DOHH2 (cell line): ENCODE measurements at regions not wholly inside any gene's neighbourhood (a gene's known extent, or its start where the extent isn't known, plus 50 kb on each side); places are given as distances from the start of the nearest gene placed in this dataset.
A peak's percentile ranks its signal among the peaks of the same experiment; 100 is the strongest.

Source experiments
- H3F3A ChIP-seq: fragments of 200-600 bp; sonication (generic), shearing (Covaris generic); 2 replicates; pipeline ENCODE4 v1.6.0; 2016; ENCODE audit warnings: antibody characterized with exemption, mild to moderate bottlenecking; ENCODE audit not compliant: control insufficient read depth, insufficient read depth
- H3K27ac ChIP-seq: fragments of 200-600 bp; sonication (generic); 2 replicates; pipeline ENCODE4 v1.5.1; 2014; ENCODE audit warnings: low read depth, mild to moderate bottlenecking, low read length, moderate library complexity
- H3K27me3 ChIP-seq: fragments of 200-600 bp; sonication (generic); 2 replicates; pipeline ENCODE4 v1.6.1; 2014; ENCODE audit warnings: mild to moderate bottlenecking, low read length, mixed read lengths; ENCODE audit not compliant: control insufficient read depth
- H3K36me3 ChIP-seq: fragments of 200-600 bp; sonication (generic); 2 replicates; pipeline ENCODE4 v1.6.1; 2014; ENCODE audit warnings: mild to moderate bottlenecking, low read length, moderate library complexity, mixed read lengths; ENCODE audit not compliant: control insufficient read depth
- H3K4me1 ChIP-seq: fragments of 200-600 bp; sonication (generic); 2 replicates; pipeline ENCODE4 v1.6.1; 2014; ENCODE audit warnings: mild to moderate bottlenecking, low read length, mixed read lengths; ENCODE audit not compliant: control insufficient read depth
- H3K4me2 ChIP-seq: fragments of 200-600 bp; sonication (generic); 2 replicates; pipeline ENCODE4 v1.6.0; 2014; ENCODE audit warnings: mild to moderate bottlenecking, low read length, moderate library complexity
- H3K4me3 ChIP-seq: fragments of 200-600 bp; sonication (generic); 2 replicates; pipeline ENCODE4 v1.5.1; 2014; ENCODE audit warnings: mild to moderate bottlenecking, low read length, mixed read lengths
- H3K79me2 ChIP-seq: fragments of 200-600 bp; sonication (generic); 2 replicates; pipeline ENCODE4 v1.6.1; 2014; ENCODE audit warnings: mild to moderate bottlenecking, low read length, mixed read lengths; ENCODE audit not compliant: control insufficient read depth
- H3K9me2 ChIP-seq: fragments of 200-600 bp; sonication (generic); replicated peaks from 2 replicates; pipeline ENCODE4 v1.6.1; 2014; ENCODE audit warnings: mild to moderate bottlenecking, low read length, mixed read lengths; ENCODE audit not compliant: control insufficient read depth
- H3K9me3 ChIP-seq: fragments of 200-600 bp; sonication (generic); 2 replicates; pipeline ENCODE4 v1.6.1; 2014; ENCODE audit warnings: antibody characterized with exemption, low read length, mixed read lengths; ENCODE audit not compliant: control insufficient read depth, insufficient read depth
- H4K20me1 ChIP-seq: fragments of 200-600 bp; sonication (generic); 2 replicates; pipeline ENCODE4 v1.6.0; 2014; ENCODE audit warnings: low read depth, mild to moderate bottlenecking, antibody characterized with exemption, low read length, moderate library complexity; ENCODE audit not compliant: control insufficient read depth, insufficient read depth
- EZH2phosphoT487 ChIP-seq: fragments of 200-600 bp; sonication (generic); IDR thresholded peaks from 2 replicates; pipeline ENCODE4 v1.6.1; 2017; ENCODE audit warnings: borderline replicate concordance, mild to moderate bottlenecking, antibody characterized with exemption, low read length, moderate library complexity, mixed read lengths
- TF ChIP-seq, protein P1 (sequence below): fragments of 200-600 bp; sonication (generic); IDR thresholded peaks from one replicate; pipeline ENCODE4 v1.5.1; 2014; ENCODE audit warnings: antibody characterized with exemption, mild to moderate bottlenecking, low read depth, low read length; ENCODE audit not compliant: poor library complexity, severe bottlenecking

DNA sequence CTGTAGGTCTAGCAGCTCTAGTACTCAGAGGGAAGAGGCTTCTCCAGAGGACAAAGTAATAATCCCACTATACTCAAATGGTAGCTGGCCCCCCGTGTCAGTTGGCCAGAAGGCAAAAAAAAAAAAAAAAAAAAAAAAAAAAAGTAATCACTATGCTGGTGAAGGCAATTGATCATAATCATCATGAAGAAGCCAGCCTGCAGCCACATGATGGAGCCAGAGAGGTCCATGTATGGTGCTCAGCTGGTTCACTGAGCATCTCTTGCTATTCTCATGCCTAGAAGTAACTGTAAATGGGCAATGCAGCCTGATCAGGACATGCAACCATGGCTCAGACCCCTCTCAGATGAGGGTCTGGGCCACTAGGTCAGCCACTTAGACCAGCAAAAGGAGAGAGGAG, 378.8 kb downstream of the MED13L start:
- H3K4me3 ChIP-seq, result no peak overlapping the region
- no peaks in the 10 kb centered on the region for H3K4me1 ChIP-seq
- peaks cover 5% of the 10 kb centered on the region for H3K27me3 ChIP-seq
- no peak overlapping the region for H3K4me2 ChIP-seq
- H4K20me1 ChIP-seq, result no peaks in the 10 kb centered on the region
- no peak overlapping the region for H3K27ac ChIP-seq
- no peaks in the 10 kb centered on the region for H3K79me2 ChIP-seq
- no peaks in the 10 kb centered on the region for H3K36me3 ChIP-seq
- H3K9me3 ChIP-seq, result no peaks in the 10 kb centered on the region
- no peaks in the 10 kb centered on the region for H3K9me2 ChIP-seq
- H3F3A ChIP-seq, result no peaks in the 10 kb centered on the region
- no peak for TF ChIP-seq EZH2phosphoT487
- TF ChIP-seq, protein P1, sequence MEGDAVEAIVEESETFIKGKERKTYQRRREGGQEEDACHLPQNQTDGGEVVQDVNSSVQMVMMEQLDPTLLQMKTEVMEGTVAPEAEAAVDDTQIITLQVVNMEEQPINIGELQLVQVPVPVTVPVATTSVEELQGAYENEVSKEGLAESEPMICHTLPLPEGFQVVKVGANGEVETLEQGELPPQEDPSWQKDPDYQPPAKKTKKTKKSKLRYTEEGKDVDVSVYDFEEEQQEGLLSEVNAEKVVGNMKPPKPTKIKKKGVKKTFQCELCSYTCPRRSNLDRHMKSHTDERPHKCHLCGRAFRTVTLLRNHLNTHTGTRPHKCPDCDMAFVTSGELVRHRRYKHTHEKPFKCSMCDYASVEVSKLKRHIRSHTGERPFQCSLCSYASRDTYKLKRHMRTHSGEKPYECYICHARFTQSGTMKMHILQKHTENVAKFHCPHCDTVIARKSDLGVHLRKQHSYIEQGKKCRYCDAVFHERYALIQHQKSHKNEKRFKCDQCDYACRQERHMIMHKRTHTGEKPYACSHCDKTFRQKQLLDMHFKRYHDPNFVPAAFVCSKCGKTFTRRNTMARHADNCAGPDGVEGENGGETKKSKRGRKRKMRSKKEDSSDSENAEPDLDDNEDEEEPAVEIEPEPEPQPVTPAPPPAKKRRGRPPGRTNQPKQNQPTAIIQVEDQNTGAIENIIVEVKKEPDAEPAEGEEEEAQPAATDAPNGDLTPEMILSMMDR, result no peak

GRCh38 chr12:115897729-115898128, 379.8 kb downstream of the MED13L start:
- Histone ChIP-seq H3K9me2 (no peaks in the 10 kb centered on the region), H4K20me1 (no peaks in the 10 kb centered on the region), H3F3A (no peaks in the 10 kb centered on the region), H3K4me2 (no peak overlapping the region), H3K79me2 (no peaks in the 10 kb centered on the region), H3K4me3 (no peak overlapping the region), H3K4me1 (no peaks in the 10 kb centered on the region), H3K27me3 (peaks cover 5% of the 10 kb centered on the region), H3K27ac (no peak overlapping the region), H3K9me3 (no peaks in the 10 kb centered on the region), H3K36me3 (no peaks in the 10 kb centered on the region)
- TF ChIP-seq EZH2phosphoT487, result no peak
- TF ChIP-seq, protein P1, result no peak

DNA sequence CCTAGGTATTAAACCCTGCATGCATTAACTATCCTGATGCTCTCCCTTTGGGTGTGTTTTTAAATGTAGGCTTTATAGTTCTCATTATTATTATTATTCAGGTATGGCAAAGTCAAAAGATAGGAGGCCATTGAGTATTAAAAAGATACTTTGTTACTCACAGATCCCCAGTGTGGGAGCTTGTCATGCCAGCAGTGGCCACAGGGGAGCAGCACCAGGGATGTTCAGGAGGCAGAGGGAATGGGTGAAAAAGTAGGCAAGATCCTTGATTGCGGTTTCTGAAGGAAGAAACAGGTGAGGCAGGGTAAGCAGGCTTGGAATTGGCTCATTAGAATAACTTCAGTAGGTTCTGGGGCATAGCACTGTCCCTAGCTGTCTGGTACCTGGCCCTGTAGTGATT, 382.2 kb downstream of the MED13L start:
- no peaks in the 10 kb centered on the region for H3K27me3 ChIP-seq
- no peaks in the 10 kb centered on the region for H3K79me2 ChIP-seq
- TF ChIP-seq EZH2phosphoT487, result no peak
- TF ChIP-seq, protein P1, result peak; percentile 56
- H4K20me1 ChIP-seq, result no peaks in the 10 kb centered on the region
- H3K4me3 ChIP-seq, result no peak overlapping the region
- no peaks in the 10 kb centered on the region for H3K36me3 ChIP-seq
- H3K4me1 ChIP-seq, result no peaks in the 10 kb centered on the region
- no peaks in the 10 kb centered on the region for H3K9me3 ChIP-seq
- no peaks in the 10 kb centered on the region for H3F3A ChIP-seq
- H3K9me2 ChIP-seq, result no peaks in the 10 kb centered on the region
- H3K4me2 ChIP-seq, result no peak overlapping the region
- no peak overlapping the region for H3K27ac ChIP-seq
